Mesothelial cell of epicardium (in vitro differentiated cells): ENCODE measurements at regions not wholly inside any gene's neighbourhood (a gene's known extent, or its start where the extent isn't known, plus 50 kb on each side); places are given as distances from the start of the nearest gene placed in this dataset.
A peak's percentile ranks its signal among the peaks of the same experiment; 100 is the strongest.

Experiments used
- DNase-seq, 2 experiments: peaks; one replicate each; pipeline ENCODE4 v3.0.0; 2021; ENCODE audit warnings: low spot score in 2 of 2; ENCODE audit not compliant: unreplicated experiment in 2 of 2
- H3K27ac Mint-ChIP-seq: 2 replicates; pipeline ENCODE4 v1.8.0; 2021; ENCODE audit warnings: mixed read lengths
- H3K27me3 Mint-ChIP-seq: 2 replicates; pipeline ENCODE4 v1.8.0; 2021; ENCODE audit warnings: low read depth, mixed read lengths
- H3K36me3 Mint-ChIP-seq: 2 replicates; pipeline ENCODE4 v1.8.0; 2021; ENCODE audit warnings: mixed read lengths
- H3K4me1 Mint-ChIP-seq: 2 replicates; pipeline ENCODE4 v1.8.0; 2021; ENCODE audit warnings: mixed read lengths
- H3K4me3 Mint-ChIP-seq: 2 replicates; pipeline ENCODE4 v1.8.0; 2021; ENCODE audit warnings: mild to moderate bottlenecking, moderate library complexity, mixed read lengths
- H3K9me3 Mint-ChIP-seq: 2 replicates; pipeline ENCODE4 v1.8.0; 2021; ENCODE audit warnings: mixed read lengths
- CTCF ChIP-seq: fragments of 200-600 bp; sonication (generic); IDR thresholded peaks from one replicate; pipeline ENCODE4 v1.5.0; 2021; ENCODE audit warnings: antibody characterized with exemption; ENCODE audit not compliant: unreplicated experiment

GRCh38 chr20:19934792-19935491 lies 82.2 kb upstream of the NAA20 start:
- Mint-ChIP-seq H3K4me3 (no peak overlapping the region), H3K9me3 (no peaks in the 10 kb centered on the region), H3K27ac (peak overlapping the region; percentile 82), H3K4me1 (peaks cover 52% of the 10 kb centered on the region), H3K27me3 (no peaks in the 10 kb centered on the region), H3K36me3 (peaks cover 5% of the 10 kb centered on the region)
- TF ChIP-seq CTCF = no peak
- DNase-seq = no peak

- no peak overlapping the region for H3K4me3 Mint-ChIP-seq
Observed at GRCh38 chr20:19935842-19936241, 81.3 kb upstream of the NAA20 start.

GRCh38 chr20:19936466-19937200 lies 80.5 kb upstream of the NAA20 start:
- TF ChIP-seq CTCF = no peak

More at GRCh38 chr20:19935842-19936241, 81.3 kb upstream of the NAA20 start:
- peak in 1 of 2 experiments; percentile 70 for DNase-seq
- Mint-ChIP-seq H3K27me3 (no peaks in the 10 kb centered on the region), H3K36me3 (peaks cover 10% of the 10 kb centered on the region), H3K9me3 (no peaks in the 10 kb centered on the region), H3K27ac (peak overlapping the region; percentile 82), H3K4me1 (peaks cover 52% of the 10 kb centered on the region)
- TF ChIP-seq CTCF = no peak

GRCh38 chr20:19937218-19937617 lies 79.9 kb upstream of the NAA20 start:
- no peak for TF ChIP-seq CTCF
- no peaks in the 10 kb centered on the region for H3K9me3 Mint-ChIP-seq
- no peak for DNase-seq
- peaks cover 46% of the 10 kb centered on the region for H3K4me1 Mint-ChIP-seq
- no peak overlapping the region for H3K4me3 Mint-ChIP-seq
- H3K36me3 Mint-ChIP-seq = peaks cover 20% of the 10 kb centered on the region
- no peaks in the 10 kb centered on the region for H3K27me3 Mint-ChIP-seq
- peak overlapping the region; percentile 82 for H3K27ac Mint-ChIP-seq

More at GRCh38 chr20:19936466-19937200, 80.5 kb upstream of the NAA20 start:
- Mint-ChIP-seq H3K4me3 (no peak overlapping the region), H3K9me3 (no peaks in the 10 kb centered on the region), H3K27me3 (no peaks in the 10 kb centered on the region), H3K27ac (peak overlapping the region; percentile 82), H3K4me1 (peaks cover 52% of the 10 kb centered on the region), H3K36me3 (peaks cover 15% of the 10 kb centered on the region)
- no peak for DNase-seq

- no peaks in the 10 kb centered on the region for H3K9me3 Mint-ChIP-seq
- no peak for TF ChIP-seq CTCF
- H3K4me1 Mint-ChIP-seq = peaks cover 41% of the 10 kb centered on the region
- H3K36me3 Mint-ChIP-seq = peaks cover 20% of the 10 kb centered on the region
- H3K27ac Mint-ChIP-seq = peak overlapping the region; percentile 44
- no peak overlapping the region for H3K4me3 Mint-ChIP-seq
- DNase-seq = no peak
- H3K27me3 Mint-ChIP-seq = no peaks in the 10 kb centered on the region
Observed at GRCh38 chr20:19937651-19938420, 79.3 kb upstream of the NAA20 start.
